Astrocyte (in vitro differentiated cells and primary cell): ENCODE measurements at regions not wholly inside any gene's neighbourhood (a gene's known extent, or its start where the extent isn't known, plus 50 kb on each side); places are given as distances from the start of the nearest gene placed in this dataset.

ENCODE experiments used
- DNase-seq: peaks from one replicate; pipeline ENCODE4 v3.0.0-alpha.2; 2010; ENCODE audit warnings: low read depth
- FAIRE-seq: peaks from 2 replicates; lab custom pipeline; 2011; peaks lifted over from hg19 to GRCh38; lab: Jason Lieb, UNC
- H2AFZ ChIP-seq: 2 replicates; pipeline ENCODE4 v1.6.0; 2012; ENCODE audit warnings: low read depth, low read length, inconsistent platforms
- H3K27ac ChIP-seq: 2 replicates; pipeline ENCODE4 v1.5.1; 2011; ENCODE audit warnings: low read depth, low read length, inconsistent platforms
- H3K27me3 ChIP-seq: 2 replicates; pipeline ENCODE4 v1.6.0; 2011; ENCODE audit warnings: low read length, inconsistent platforms; ENCODE audit not compliant: insufficient read depth
- H3K36me3 ChIP-seq: 2 replicates; pipeline ENCODE4 v1.5.1; 2011; ENCODE audit warnings: low read length, inconsistent platforms; ENCODE audit not compliant: insufficient read depth
- H3K4me1 ChIP-seq: 2 replicates; pipeline ENCODE4 v1.5.1; 2011; ENCODE audit warnings: low read length, inconsistent platforms; ENCODE audit not compliant: insufficient read depth
- H3K4me2 ChIP-seq: 2 replicates; pipeline ENCODE4 v1.6.0; 2012; ENCODE audit warnings: low read length, inconsistent platforms
- H3K4me3 ChIP-seq: 2 replicates; pipeline ENCODE4 v1.5.1; 2011; ENCODE audit warnings: low read depth, mild to moderate bottlenecking, low read length, inconsistent platforms; ENCODE audit not compliant: insufficient read depth
- H3K79me2 ChIP-seq: 2 replicates; pipeline ENCODE4 v1.6.0; 2012; ENCODE audit warnings: mild to moderate bottlenecking, low read length, inconsistent platforms; ENCODE audit not compliant: insufficient read depth
- H3K9ac ChIP-seq: 2 replicates; pipeline ENCODE4 v1.6.0; 2012; ENCODE audit warnings: mild to moderate bottlenecking, low read length, inconsistent platforms
- H3K9me3 ChIP-seq: 2 replicates; pipeline ENCODE4 v1.5.1; 2012; ENCODE audit warnings: low read depth, mild to moderate bottlenecking, low read length, inconsistent platforms; ENCODE audit not compliant: insufficient read depth
- H4K20me1 ChIP-seq: 2 replicates; pipeline ENCODE4 v1.6.0; 2012; ENCODE audit warnings: low read length, inconsistent platforms; ENCODE audit not compliant: insufficient read depth
- H3K27ac Mint-ChIP-seq: one replicate; pipeline ENCODE4 v1.8.0; 2021; ENCODE audit warnings: mild to moderate bottlenecking, mixed read lengths; ENCODE audit not compliant: unreplicated experiment
- H3K27me3 Mint-ChIP-seq: one replicate; pipeline ENCODE4 v1.8.0; 2021; ENCODE audit warnings: low read depth, mixed read lengths; ENCODE audit not compliant: unreplicated experiment
- H3K36me3 Mint-ChIP-seq: one replicate; pipeline ENCODE4 v1.8.0; 2021; ENCODE audit warnings: low read depth, mixed read lengths; ENCODE audit not compliant: unreplicated experiment
- H3K4me1 Mint-ChIP-seq: one replicate; pipeline ENCODE4 v1.8.0; 2021; ENCODE audit warnings: low read depth, mixed read lengths; ENCODE audit not compliant: unreplicated experiment
- H3K4me3 Mint-ChIP-seq: one replicate; pipeline ENCODE4 v1.8.0; 2021; ENCODE audit warnings: mild to moderate bottlenecking, moderate library complexity, mixed read lengths; ENCODE audit not compliant: unreplicated experiment
- H3K9me3 Mint-ChIP-seq: one replicate; pipeline ENCODE4 v1.8.0; 2021; ENCODE audit warnings: mild to moderate bottlenecking, mixed read lengths; ENCODE audit not compliant: unreplicated experiment
- CTCF ChIP-seq: IDR thresholded peaks from 2 replicates; pipeline ENCODE4 v1.5.1; 2011; ENCODE audit warnings: low read depth, mild to moderate bottlenecking, inconsistent platforms, low read length, moderate library complexity; ENCODE audit not compliant: insufficient read depth
- EZH2 ChIP-seq: IDR thresholded peaks from 2 replicates; pipeline ENCODE4 v1.6.1; 2012; ENCODE audit warnings: mild to moderate bottlenecking, low read length, inconsistent platforms; ENCODE audit not compliant: insufficient read depth

DNA sequence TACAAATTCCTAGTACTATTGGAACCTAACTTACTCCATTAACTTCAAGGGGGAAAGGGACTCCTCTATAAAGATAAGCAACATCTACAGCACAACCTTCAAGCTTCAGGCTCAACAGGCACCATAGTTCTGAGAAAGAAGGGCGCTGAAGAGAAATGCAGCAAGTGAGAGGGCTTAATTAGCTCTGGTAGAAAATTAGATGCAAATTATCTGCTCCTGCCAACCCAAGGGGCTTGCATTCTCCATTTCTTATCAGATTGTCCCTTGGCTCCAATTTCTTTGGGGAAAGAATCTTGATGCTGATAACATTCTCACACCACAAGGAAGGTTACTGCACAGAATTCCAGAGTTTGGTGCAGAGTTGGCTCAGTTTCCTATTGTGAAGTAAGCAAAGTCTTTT, 214.6 kb downstream of the GABRG2 start:
- H3K27me3 Mint-ChIP-seq = peaks cover 7% of the 10 kb centered on the region
- H3K27ac Mint-ChIP-seq = no peak overlapping the region
- Histone ChIP-seq H3K27me3 (no peaks in the 10 kb centered on the region), H3K4me2 (no peak overlapping the region), H3K36me3 (no peaks in the 10 kb centered on the region), H3K4me1 (no peaks in the 10 kb centered on the region), H3K9ac (no peak overlapping the region), H3K9me3 (no peaks in the 10 kb centered on the region), H3K27ac (no peak overlapping the region), H4K20me1 (no peaks in the 10 kb centered on the region), H3K79me2 (no peaks in the 10 kb centered on the region), H2AFZ (no peak overlapping the region), H3K4me3 (no peak overlapping the region)
- H3K9me3 Mint-ChIP-seq = no peaks in the 10 kb centered on the region
- no peak for DNase-seq
- no peaks in the 10 kb centered on the region for H3K36me3 Mint-ChIP-seq
- H3K4me3 Mint-ChIP-seq = no peak overlapping the region
- TF ChIP-seq EZH2 (no peak), CTCF (no peak)
- no peak for FAIRE-seq
- no peaks in the 10 kb centered on the region for H3K4me1 Mint-ChIP-seq

DNA sequence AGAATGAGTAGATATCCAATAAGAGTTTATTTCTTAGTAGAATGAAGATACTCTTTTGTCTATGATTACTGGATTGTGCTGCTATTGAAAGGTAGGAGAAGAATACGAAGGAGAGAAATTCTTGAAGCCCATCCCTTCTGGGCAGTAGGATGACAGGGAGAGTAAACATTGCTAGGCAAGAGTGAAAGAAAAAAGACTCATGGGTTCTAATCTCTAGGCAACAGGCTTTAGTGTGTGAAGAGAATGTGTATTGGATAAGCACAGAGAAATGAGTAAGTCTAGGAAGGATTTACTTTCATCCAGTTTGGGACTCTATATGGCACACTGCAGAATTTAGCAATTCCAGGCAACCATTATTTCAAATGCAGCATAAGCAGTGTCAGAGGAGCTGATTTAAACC, 216.0 kb downstream of the GABRG2 start:
- Mint-ChIP-seq H3K27ac (no peak overlapping the region), H3K36me3 (no peaks in the 10 kb centered on the region)

More for the DNA sequence above, 216.0 kb downstream of the GABRG2 start:
- no peaks in the 10 kb centered on the region for H3K27me3 ChIP-seq
- no peak overlapping the region for H2AFZ ChIP-seq
- no peaks in the 10 kb centered on the region for H4K20me1 ChIP-seq
- no peak overlapping the region for H3K4me3 ChIP-seq
- TF ChIP-seq EZH2 (no peak), CTCF (no peak)
- H3K27me3 Mint-ChIP-seq = peaks cover 7% of the 10 kb centered on the region
- H3K27ac ChIP-seq = no peak overlapping the region
- H3K9me3 ChIP-seq = no peaks in the 10 kb centered on the region
- H3K4me1 ChIP-seq = no peaks in the 10 kb centered on the region
- H3K4me1 Mint-ChIP-seq = no peaks in the 10 kb centered on the region
- H3K79me2 ChIP-seq = no peaks in the 10 kb centered on the region
- no peaks in the 10 kb centered on the region for H3K36me3 ChIP-seq
- no peak overlapping the region for H3K9ac ChIP-seq
- no peak overlapping the region for H3K4me2 ChIP-seq
- no peak for DNase-seq
- H3K4me3 Mint-ChIP-seq = no peak overlapping the region
- FAIRE-seq = no peak
- no peaks in the 10 kb centered on the region for H3K9me3 Mint-ChIP-seq
